ENCODE measurements at regions not wholly inside any gene's neighbourhood (a gene's known extent, or its start where the extent isn't known, plus 50 kb on each side); places are given as distances from the start of the nearest gene placed in this dataset.
"Not testable (repeated sequence)": the region's sequence is repeated elsewhere in the genome, so short reads cannot be mapped to it uniquely, and the experiment has no call there.

GRCh38 chr4:18439311-18439710 is 417.8 kb upstream of the LCORL start:
- no peak overlapping the region for H3K4me3 ChIP-seq (ENCODE audit: low read depth, low read length)
- no peak for DNase-seq (ENCODE audit: low read depth)
- TF ChIP-seq CTCF (IDR thresholded peaks at IDR 0.05; ENCODE audit: low read depth, low read length, missing control alignments), result no peak

DNA sequence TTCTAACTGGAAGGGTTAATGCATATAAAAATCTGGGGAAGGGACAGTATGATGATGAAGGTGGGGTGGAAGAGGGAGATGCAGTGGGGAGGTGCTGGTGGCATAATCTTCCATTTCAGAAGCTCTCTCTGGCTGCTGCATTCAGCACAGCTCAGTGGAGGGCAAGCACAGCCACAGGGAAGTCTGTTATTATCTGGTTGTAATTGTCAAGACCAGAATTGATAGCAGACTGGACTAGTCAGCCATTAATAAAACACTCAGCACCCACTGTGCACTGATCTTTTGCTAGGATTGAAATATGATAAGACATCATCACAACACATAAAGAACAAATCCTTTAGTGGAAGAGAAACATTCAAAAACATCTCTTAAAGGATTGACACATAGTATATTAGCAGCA is 414.2 kb upstream of the LCORL start:
- DNase-seq (ENCODE audit: low read depth), result no peak
- no peak for TF ChIP-seq CTCF (IDR thresholded peaks at IDR 0.05; ENCODE audit: low read depth, low read length, missing control alignments)
- no peak overlapping the region for H3K4me3 ChIP-seq (ENCODE audit: low read depth, low read length)

GRCh38 chr4:18422685-18423084 is 401.1 kb upstream of the LCORL start:
- H3K4me3 ChIP-seq (ENCODE audit: low read depth, low read length), result no peak overlapping the region
- no peak for TF ChIP-seq CTCF (IDR thresholded peaks at IDR 0.05; ENCODE audit: low read depth, low read length, missing control alignments)
- no peak for DNase-seq (ENCODE audit: low read depth)

DNA sequence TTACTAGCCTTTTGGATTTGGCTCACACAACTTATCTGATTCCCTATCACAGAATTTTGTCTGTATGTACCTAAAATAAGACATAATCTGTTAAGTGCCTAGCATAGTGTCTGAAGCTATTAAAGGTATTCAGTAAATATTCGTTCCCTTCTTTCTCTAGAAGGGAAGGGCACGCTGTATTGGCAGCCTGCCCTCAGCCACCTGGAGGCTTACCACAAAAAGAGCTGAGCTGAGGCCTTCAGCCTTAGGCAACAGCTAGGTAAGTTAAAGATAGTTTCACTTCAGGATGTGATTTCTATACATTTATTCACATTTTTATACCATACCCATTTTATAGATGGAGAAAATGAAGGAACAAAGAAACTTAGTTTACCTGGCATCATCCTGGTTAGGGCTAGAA is 400.0 kb upstream of the LCORL start:
- H3K4me3 ChIP-seq (ENCODE audit: low read depth, low read length), result no peak overlapping the region
- DNase-seq (ENCODE audit: low read depth), result no peak
- TF ChIP-seq CTCF (IDR thresholded peaks at IDR 0.05; ENCODE audit: low read depth, low read length, missing control alignments), result no peak

GRCh38 chr4:18419780-18420179 is 398.2 kb upstream of the LCORL start:
- no peak for TF ChIP-seq CTCF (IDR thresholded peaks at IDR 0.05; ENCODE audit: low read depth, low read length, missing control alignments)
- H3K4me3 ChIP-seq (ENCODE audit: low read depth, low read length), result no peak overlapping the region
- no peak for DNase-seq (ENCODE audit: low read depth)

GRCh38 chr4:18418195-18418898 is 396.8 kb upstream of the LCORL start:
- not testable (repeated sequence) for DNase-seq (ENCODE audit: low read depth); H3K4me3 ChIP-seq (ENCODE audit: low read depth, low read length)

DNA sequence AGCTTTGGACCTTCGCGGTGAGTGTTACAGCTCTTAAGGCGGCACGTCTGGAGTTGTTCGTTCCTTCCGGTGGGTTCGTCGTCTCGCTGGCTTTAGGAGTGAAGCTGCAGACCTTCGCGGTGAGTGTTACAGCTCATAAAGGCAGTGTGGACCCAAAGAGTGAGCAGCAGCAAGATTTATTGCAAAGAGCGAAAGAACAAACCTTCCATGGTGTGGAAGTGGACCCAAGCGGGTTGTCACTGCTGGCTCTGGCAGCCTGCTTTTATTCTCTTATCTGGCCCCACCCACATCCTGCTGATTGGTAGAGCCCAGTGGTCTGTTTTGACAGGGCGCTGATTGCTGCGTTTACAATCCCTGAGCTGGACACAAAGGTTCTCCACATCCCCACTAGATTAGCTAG is 396.1 kb upstream of the LCORL start:
- DNase-seq (ENCODE audit: low read depth); H3K4me3 ChIP-seq (ENCODE audit: low read depth, low read length): not testable (repeated sequence)

DNA sequence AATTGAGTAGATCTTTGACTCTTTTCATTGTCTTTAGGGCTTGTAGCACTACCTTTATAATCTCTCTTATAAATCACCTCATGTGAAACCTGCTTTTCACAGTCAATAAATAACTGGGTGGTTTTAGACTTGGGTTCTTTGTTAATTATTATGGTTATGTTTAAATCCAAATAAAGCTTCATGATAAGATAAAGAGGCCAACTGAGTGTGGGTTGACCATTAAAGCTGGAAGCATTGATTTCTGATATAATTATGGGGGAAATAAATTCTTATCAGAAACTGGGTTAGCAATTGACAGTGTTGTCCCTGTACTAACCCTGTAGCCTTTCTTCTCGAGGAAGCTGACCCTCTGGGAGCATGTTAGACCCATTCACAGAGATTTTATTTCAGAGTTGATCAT is 384.7 kb upstream of the LCORL start:
- no peak overlapping the region for H3K4me3 ChIP-seq (ENCODE audit: low read depth, low read length)
- DNase-seq (ENCODE audit: low read depth), result no peak
- no peak for TF ChIP-seq CTCF (IDR thresholded peaks at IDR 0.05; ENCODE audit: low read depth, low read length, missing control alignments)

Measured in GM12864 (cell line).